ENCODE measurements at regions not wholly inside any gene's neighbourhood (a gene's known extent, or its start where the extent isn't known, plus 50 kb on each side); places are given as distances from the start of the nearest gene placed in this dataset.

DNA sequence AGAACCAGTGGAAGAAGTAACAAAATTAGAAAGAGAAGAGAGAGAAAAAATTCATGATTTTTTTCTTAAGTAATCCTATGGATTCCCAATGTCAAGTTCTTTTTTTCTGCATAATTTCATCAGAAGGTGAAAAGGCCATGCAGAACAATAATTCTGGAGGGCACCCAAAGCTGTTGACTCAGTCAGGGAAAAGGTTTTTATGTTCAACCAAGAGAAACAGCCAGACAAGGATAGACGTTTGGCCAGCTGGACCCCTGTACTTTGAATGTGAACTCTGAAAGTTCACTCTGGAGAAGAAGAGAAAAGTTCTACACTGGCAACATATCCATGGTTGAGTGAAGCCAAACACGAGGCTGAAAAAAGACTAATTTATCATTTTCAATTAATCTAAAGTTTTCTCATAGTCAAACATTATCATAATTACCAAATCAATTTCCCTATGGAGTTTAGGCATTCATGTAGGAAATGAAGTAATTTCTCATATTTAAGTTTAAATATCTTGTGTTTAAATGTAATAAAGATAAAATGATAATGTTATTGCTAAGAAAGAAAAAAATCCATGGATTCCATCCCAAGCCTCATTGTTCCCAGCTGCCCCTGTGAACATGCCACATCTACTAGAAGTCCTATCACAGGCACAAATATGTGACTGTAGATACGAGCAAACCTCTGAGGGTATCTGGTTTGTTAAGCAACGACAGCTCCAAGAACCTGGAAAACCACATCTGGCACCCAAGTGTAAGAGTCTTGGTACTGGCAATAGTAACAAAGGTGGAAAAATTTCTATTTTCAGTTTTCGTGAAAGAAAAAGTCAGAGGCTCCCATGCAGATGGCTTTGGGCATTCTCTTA, 742.7 kb upstream of the ACVR2A start:
- Histone ChIP-seq H3K36me3 (no peaks in the 10 kb centered on the region), H3K27me3 (no peaks in the 10 kb centered on the region), H3K9me3 (no peaks in the 10 kb centered on the region), H3K4me1 (ENCODE audit: insufficient read depth) (no peaks in the 10 kb centered on the region), H3K27ac (no peak overlapping the region), H3K4me3 (no peak overlapping the region)
- no peak for DNase-seq
- intact Hi-C loops (cut with DNase I): no loop called here
- WGBS, 3 donors: 69 to 79% (median 72%) methylated on average over 5 of the region's 5 CpGs
- no peak for TF ChIP-seq EP300 (IDR thresholded peaks at IDR 0.05)
- TF ChIP-seq, protein P1, sequence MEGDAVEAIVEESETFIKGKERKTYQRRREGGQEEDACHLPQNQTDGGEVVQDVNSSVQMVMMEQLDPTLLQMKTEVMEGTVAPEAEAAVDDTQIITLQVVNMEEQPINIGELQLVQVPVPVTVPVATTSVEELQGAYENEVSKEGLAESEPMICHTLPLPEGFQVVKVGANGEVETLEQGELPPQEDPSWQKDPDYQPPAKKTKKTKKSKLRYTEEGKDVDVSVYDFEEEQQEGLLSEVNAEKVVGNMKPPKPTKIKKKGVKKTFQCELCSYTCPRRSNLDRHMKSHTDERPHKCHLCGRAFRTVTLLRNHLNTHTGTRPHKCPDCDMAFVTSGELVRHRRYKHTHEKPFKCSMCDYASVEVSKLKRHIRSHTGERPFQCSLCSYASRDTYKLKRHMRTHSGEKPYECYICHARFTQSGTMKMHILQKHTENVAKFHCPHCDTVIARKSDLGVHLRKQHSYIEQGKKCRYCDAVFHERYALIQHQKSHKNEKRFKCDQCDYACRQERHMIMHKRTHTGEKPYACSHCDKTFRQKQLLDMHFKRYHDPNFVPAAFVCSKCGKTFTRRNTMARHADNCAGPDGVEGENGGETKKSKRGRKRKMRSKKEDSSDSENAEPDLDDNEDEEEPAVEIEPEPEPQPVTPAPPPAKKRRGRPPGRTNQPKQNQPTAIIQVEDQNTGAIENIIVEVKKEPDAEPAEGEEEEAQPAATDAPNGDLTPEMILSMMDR (IDR thresholded peaks at IDR 0.05): no peak
- no peak for TF ChIP-seq POLR2A (IDR thresholded peaks at IDR 0.05)

DNA sequence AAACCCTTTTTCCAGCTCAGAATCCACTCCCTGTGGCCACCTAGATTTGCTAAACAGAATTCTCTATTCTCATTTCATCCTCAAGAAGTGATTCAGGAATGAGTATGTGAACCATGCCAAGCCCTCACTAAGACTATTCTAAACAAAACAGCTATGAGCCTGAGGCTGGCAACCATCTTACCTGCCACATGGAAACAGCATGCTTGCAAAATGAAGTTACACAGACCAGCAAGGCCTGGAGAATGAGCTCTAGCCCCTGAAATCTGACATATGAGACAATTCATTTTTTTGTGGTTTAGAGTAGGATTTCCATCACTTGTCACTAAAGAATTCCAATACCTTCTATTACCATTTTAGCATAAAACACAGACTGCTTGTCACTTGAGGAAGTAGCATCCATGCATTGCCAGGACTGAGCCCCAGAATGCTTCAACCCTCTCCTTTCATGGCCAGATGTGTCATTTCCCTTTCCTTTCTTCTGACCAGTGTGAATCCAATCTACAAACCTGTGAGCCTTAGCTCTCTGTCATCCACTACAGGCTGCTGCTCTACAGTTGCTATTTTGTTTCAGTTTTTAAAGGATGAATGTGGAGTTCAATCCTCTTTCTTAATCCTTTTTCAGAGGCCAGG, 744.3 kb upstream of the ACVR2A start:
- H3K27ac ChIP-seq: no peak overlapping the region
- intact Hi-C loops (cut with DNase I): no loop called here
- no peak for DNase-seq
- H3K36me3 ChIP-seq: no peaks in the 10 kb centered on the region
- TF ChIP-seq POLR2A (IDR thresholded peaks at IDR 0.05): no peak
- TF ChIP-seq, protein P1 (IDR thresholded peaks at IDR 0.05): no peak
- no peak for TF ChIP-seq EP300 (IDR thresholded peaks at IDR 0.05)
- no peaks in the 10 kb centered on the region for H3K4me1 ChIP-seq (ENCODE audit: insufficient read depth)
- H3K4me3 ChIP-seq: no peak overlapping the region
- no peaks in the 10 kb centered on the region for H3K27me3 ChIP-seq
- H3K9me3 ChIP-seq: no peaks in the 10 kb centered on the region

DNA sequence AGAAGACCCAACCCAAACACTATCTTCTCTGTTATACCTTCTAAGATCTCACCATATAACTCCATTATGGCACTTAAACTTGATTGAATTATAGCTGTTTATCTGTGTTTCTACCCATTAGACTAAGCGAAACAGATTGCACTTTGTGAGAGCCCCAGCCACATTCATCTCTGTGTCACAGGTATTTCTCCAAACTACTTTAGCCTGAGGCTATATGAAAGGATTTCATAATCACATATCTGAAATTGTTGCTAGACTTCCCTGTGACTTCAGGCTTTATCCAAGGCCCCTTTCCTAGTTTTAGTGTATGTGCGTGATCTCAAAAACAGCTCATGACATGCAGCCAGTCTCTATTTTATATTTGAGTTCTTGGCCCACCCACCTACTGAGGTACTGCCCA, 745.0 kb upstream of the ACVR2A start:
- 94 to 100% (median 98%) methylated on average over 2 of the region's 2 CpGs for WGBS, 3 donors
- no peaks in the 10 kb centered on the region for H3K4me1 ChIP-seq (ENCODE audit: insufficient read depth)
- no peaks in the 10 kb centered on the region for H3K36me3 ChIP-seq
- no peak overlapping the region for H3K4me3 ChIP-seq
- no peak overlapping the region for H3K27ac ChIP-seq
- DNase-seq: no peak
- TF ChIP-seq POLR2A (IDR thresholded peaks at IDR 0.05): no peak
- intact Hi-C loops (cut with DNase I): no loop called here
- no peaks in the 10 kb centered on the region for H3K9me3 ChIP-seq
- H3K27me3 ChIP-seq: no peaks in the 10 kb centered on the region

DNA sequence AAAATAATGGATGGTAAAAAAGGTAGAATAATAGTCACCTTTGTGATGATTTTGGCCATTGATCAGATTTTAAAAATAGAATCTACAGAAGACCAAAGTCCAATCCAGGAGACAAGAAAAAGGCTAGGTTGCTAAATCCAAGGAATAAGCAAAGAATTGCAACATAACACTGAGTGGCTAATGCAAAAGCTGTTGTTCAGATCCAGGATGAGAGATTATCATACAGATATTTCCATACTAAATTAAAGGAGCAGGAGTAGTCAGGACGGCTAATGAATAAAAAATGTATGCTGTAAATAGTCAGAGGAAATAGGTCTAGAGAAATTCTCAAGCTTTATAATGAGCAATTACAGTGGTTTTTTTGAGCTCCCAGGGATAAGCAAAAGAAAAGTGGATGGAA, 745.9 kb upstream of the ACVR2A start:
- no peaks in the 10 kb centered on the region for H3K27me3 ChIP-seq
- H3K4me1 ChIP-seq (ENCODE audit: insufficient read depth): no peaks in the 10 kb centered on the region
- no peak for DNase-seq
- WGBS, 3 donors: 53 to 71% (median 59%) methylated on average over 1 of the region's 1 CpG
- no peaks in the 10 kb centered on the region for H3K36me3 ChIP-seq
- no peak for TF ChIP-seq EP300 (IDR thresholded peaks at IDR 0.05)
- TF ChIP-seq, protein P1 (IDR thresholded peaks at IDR 0.05): no peak
- no peak for TF ChIP-seq POLR2A (IDR thresholded peaks at IDR 0.05)
- no peaks in the 10 kb centered on the region for H3K9me3 ChIP-seq
- intact Hi-C loops (cut with DNase I): no loop called here
- no peak overlapping the region for H3K4me3 ChIP-seq
- H3K27ac ChIP-seq: no peak overlapping the region

DNA sequence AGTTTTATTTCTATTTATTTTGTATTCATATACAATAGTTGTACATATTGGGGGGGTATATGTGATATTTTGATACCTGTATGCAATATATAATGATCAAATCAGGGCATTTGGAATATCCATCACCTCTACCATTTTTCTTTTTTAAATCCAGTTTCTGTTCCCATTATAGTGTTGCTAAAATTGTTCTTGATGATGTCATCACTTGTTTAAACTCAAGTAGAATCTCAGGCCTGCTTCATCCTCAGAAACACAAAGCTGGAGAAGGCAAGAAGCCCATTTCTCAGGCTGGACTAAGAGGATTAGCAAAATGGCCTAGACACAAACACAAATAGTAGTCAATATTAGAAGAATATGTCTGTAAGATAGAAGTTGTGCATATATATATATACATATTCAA, 747.1 kb upstream of the ACVR2A start:
- TF ChIP-seq EP300 (IDR thresholded peaks at IDR 0.05) (no peak), POLR2A (IDR thresholded peaks at IDR 0.05) (no peak)
- TF ChIP-seq, protein P1 (IDR thresholded peaks at IDR 0.05): no peak

More for the DNA sequence above, 747.1 kb upstream of the ACVR2A start:
- Histone ChIP-seq H3K9me3 (no peaks in the 10 kb centered on the region), H3K36me3 (no peaks in the 10 kb centered on the region), H3K4me1 (ENCODE audit: insufficient read depth) (no peaks in the 10 kb centered on the region), H3K27ac (no peak overlapping the region), H3K27me3 (no peaks in the 10 kb centered on the region), H3K4me3 (no peak overlapping the region)
- intact Hi-C loops (cut with DNase I): no loop called here
- DNase-seq: no peak
